DMS79 treated with DMSO at 0.1 percent for 48 hours (cell line): ENCODE measurements at regions not wholly inside any gene's neighbourhood (a gene's known extent, or its start where the extent isn't known, plus 50 kb on each side); places are given as distances from the start of the nearest gene placed in this dataset.

Source experiments
- DNase-seq: peaks from one replicate; lab custom pipeline; 2025; lab: John Stamatoyannopoulos, UW

GRCh38 chr21:24727803-24728440, 879.4 kb downstream of the MRPL39 start:
- DNase-seq: no peak

- no peak for DNase-seq
Observed at GRCh38 chr21:24716281-24716918, 890.9 kb downstream of the MRPL39 start.

DNA sequence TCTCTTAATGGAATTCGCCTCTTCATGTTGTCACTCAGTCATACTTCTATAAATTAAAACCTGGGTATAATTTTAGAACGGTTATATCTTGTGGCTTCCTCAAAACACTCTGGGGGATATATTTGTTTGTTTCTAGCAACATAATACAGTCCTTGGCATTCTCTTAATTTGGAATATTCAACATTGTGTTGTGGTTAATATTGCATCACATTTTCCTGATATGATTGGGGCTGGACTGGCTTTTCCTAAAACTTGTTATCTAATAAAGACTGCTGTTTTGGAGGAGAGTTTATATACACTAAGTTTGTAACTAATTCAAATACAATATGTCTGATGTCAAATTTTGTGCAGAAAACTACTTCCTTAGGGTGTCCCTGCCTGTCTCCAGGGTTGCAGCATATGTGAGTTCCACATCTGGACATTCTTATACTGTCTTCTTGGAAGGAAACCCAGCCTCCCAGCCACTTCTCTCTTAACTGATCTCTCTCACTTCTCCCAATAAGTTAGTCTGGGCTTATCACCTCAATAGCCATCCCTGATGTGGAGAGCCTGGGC, 892.6 kb downstream of the MRPL39 start:
- no peak for DNase-seq

- DNase-seq: no peak
Observed at GRCh38 chr21:24705201-24705600, 902.1 kb downstream of the MRPL39 start.

- no peak for DNase-seq
Observed at GRCh38 chr21:24693779-24694178, 913.5 kb downstream of the MRPL39 start.

DNA sequence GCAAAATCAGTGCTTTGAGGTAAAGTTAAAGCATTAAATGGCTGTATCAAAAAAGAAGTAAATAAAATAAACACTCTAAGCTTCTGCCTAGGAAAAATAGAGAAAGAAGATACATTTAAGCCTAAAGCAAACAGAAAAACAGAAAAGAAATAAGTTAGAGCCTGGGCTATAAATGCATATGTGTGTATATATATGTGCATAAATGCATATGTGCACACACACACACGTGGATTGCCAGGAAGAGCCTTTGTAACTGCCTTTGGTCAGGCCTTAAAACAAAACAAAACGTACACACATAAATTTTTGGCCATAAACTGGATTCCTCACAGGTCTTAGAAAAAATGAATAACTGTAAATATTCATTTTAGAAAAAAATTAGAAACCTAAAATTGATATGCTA, 925.8 kb downstream of the MRPL39 start:
- DNase-seq: no peak

- no peak for DNase-seq
Observed at GRCh38 chr21:24671901-24672300, 935.4 kb downstream of the MRPL39 start.

- no peak for DNase-seq
Observed at GRCh38 chr21:24658926-24659325, 948.4 kb downstream of the MRPL39 start.

- DNase-seq: no peak
Observed at GRCh38 chr21:24658026-24658425, 949.3 kb downstream of the MRPL39 start.

- no peak for DNase-seq
Observed at GRCh38 chr21:24649691-24650090, 957.6 kb downstream of the MRPL39 start.

- no peak for DNase-seq
Observed at GRCh38 chr21:24636696-24637095, 970.6 kb downstream of the MRPL39 start.

DNA sequence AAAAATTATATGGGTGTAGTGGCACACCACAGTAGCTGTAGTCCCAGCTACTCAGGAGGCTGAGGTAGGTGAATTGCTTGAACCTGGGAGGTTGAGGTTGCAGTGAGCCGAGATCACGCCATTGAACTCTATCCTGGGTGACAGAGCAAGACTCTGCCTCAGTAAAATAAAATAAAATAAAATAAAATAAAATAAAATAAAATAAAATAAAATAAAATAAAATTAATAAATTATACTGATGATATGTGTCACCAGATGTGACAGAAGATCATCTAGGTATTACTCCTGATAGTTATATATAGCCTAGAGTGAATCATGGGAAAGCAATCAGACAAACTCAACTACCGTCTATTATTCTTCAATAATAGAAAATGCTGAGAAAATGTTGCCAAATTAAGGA, 972.5 kb downstream of the MRPL39 start:
- no peak for DNase-seq

DNA sequence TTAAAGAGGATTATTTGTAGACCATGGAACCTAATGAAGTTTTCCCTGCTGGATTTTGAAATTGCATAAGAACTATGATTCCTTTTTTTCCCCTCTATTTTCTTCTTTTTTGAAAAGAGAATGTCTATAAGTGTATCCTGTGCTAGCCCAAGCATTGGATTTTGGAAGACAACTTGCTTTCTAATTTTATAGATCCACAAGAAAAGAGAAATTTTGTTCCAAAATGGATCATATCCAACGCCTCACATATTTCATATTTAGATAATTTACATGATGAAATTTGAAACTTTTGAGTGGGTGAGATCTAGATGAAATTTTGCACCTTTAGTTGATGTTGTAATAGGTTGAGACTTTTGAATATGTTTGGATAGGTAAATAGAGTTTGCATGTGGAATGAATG, 978.7 kb downstream of the MRPL39 start:
- DNase-seq: no peak

- DNase-seq: no peak
Observed at GRCh38 chr21:24628046-24628445, 979.2 kb downstream of the MRPL39 start.

DNA sequence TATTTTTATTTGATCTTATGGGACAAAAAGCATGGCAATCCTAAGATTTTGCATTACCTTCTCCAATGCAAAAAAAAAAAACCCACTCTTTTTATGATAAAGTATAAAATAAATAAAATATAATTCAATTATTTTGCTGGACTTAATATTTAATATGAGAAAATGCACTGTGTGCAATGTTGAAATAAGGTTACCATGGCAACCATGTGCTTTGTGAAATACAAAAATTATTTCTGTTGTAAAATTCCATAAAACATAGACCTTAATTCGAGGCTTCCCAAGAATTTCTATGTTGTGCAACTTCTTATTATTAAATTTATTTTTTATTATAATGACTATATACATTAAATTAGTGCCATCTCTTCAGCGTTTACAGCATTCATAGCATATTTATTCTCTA, 989.5 kb downstream of the MRPL39 start:
- DNase-seq: no peak

GRCh38 chr21:24594082-24594481, 1013.2 kb downstream of the MRPL39 start:
- no peak for DNase-seq

DNA sequence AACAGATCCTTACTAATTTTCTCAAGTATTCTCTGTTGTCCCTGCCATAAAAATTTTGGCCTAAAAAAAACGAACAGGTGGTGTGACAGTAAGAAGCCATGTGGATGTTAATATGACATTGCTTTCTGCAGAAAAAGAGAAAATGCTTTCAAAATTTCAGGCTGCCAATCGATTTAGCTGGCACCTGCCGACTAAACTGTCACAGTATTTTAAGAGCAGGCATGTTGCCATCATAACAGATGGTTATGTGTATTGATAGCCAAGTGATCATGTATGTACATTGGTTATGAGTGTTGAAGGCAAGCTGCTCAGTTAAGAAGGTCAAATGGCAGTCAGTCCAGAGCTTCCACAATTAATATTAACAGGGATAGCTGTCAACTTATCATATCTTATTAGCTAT, 1017.0 kb downstream of the MRPL39 start:
- DNase-seq: no peak

- no peak for DNase-seq
Observed at GRCh38 chr21:24583473-24583872, 1023.8 kb downstream of the MRPL39 start.

- DNase-seq: no peak
Observed at GRCh38 chr21:24577301-24577700, 1030.0 kb downstream of the MRPL39 start.

- no peak for DNase-seq
Observed at GRCh38 chr21:24561291-24561690, 1046.0 kb downstream of the MRPL39 start.

GRCh38 chr21:24552491-24552890, 1054.8 kb downstream of the MRPL39 start:
- DNase-seq: no peak

GRCh38 chr21:24545807-24546361, 1061.4 kb downstream of the MRPL39 start:
- DNase-seq: no peak

DNA sequence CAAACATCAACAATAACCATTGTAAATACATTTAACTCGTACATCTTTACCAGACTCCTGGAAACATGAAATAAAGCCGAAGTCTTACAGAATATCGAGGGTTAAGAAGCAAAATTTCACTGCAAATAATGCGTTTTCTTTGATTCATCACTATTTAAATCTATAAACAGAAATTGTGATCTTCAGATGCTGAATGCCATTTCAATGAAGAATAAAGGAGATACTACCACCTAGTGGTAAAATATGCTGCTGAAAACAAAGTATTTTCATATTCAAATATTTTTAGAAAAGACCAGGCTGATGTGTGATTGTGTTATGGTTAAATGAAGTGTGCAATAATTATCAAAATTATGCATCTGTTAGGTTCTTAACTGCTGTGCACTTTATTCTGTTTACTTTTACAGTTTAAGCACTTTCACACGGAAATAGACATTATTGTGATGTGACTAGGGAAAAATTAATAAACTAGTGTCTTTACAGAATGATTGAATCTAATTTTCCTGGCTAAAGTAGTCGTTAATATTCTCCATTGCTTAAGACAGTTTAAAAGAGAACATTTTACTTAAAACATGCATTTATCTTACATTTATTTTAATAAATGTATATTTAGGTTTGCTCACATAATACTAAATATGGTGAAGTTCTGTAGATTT, 1093.1 kb downstream of the MRPL39 start:
- no peak for DNase-seq
